Breast epithelium (tissue), 3 donors: ENCODE measurements at regions not wholly inside any gene's neighbourhood (a gene's known extent, or its start where the extent isn't known, plus 50 kb on each side); places are given as distances from the start of the nearest gene placed in this dataset.

Source experiments
- POLR2A ChIP-seq: fragments of 450-650 bp; IDR thresholded peaks from one replicate; pipeline ENCODE4 v1.6.1; 2016; ENCODE audit warnings: antibody characterized with exemption, mild to moderate bottlenecking, moderate library complexity
- POLR2AphosphoS5 ChIP-seq, 3 donors: sonication (generic); formaldehyde crosslinking; IDR thresholded peaks; one replicate each; pipeline ENCODE4 v1.6.1; 2017; ENCODE audit warnings: antibody characterized with exemption in 3 of 3
- TF ChIP-seq, protein P1 (sequence below), 3 donors: fragments of 450-650 bp; IDR thresholded peaks; one replicate each; pipeline ENCODE4 v1.5.1; 2016 to 2017; ENCODE audit warnings: antibody characterized with exemption in 3 of 3, mild to moderate bottlenecking in 3 of 3, moderate library complexity in 3 of 3

DNA sequence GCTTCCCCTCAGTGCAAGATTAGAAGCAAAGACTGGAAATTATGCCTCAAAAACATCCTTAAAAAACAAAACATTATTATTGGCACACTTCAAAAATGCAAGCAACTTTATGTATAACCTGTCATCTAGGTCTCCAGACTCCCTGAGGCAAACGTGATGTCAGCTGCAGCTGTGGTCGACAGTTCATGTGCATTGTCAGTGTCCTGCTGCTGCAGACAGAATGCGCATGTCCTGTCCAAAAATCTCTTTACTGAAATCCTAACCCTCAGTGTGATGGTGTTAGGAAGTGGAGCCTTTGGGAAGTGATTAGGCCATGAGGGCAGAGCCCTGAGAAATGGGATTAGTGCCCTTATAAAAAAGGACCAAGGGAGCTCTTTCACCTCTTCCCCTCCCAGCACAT is 126.9 kb downstream of the CYRIA start:
- TF ChIP-seq, protein P1, sequence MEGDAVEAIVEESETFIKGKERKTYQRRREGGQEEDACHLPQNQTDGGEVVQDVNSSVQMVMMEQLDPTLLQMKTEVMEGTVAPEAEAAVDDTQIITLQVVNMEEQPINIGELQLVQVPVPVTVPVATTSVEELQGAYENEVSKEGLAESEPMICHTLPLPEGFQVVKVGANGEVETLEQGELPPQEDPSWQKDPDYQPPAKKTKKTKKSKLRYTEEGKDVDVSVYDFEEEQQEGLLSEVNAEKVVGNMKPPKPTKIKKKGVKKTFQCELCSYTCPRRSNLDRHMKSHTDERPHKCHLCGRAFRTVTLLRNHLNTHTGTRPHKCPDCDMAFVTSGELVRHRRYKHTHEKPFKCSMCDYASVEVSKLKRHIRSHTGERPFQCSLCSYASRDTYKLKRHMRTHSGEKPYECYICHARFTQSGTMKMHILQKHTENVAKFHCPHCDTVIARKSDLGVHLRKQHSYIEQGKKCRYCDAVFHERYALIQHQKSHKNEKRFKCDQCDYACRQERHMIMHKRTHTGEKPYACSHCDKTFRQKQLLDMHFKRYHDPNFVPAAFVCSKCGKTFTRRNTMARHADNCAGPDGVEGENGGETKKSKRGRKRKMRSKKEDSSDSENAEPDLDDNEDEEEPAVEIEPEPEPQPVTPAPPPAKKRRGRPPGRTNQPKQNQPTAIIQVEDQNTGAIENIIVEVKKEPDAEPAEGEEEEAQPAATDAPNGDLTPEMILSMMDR (IDR thresholded peaks at IDR 0.05): no peak
- TF ChIP-seq POLR2AphosphoS5 (IDR thresholded peaks at IDR 0.05) (no peak), POLR2A (no peak)
